GM12872 (cell line): ENCODE measurements at regions not wholly inside any gene's neighbourhood (a gene's known extent, or its start where the extent isn't known, plus 50 kb on each side); places are given as distances from the start of the nearest gene placed in this dataset.

Experiments used
- CTCF ChIP-seq: IDR thresholded peaks from 3 replicates; pipeline ENCODE4 v1.5.1; 2011; ENCODE audit warnings: low read depth, mild to moderate bottlenecking, low read length, moderate library complexity; ENCODE audit not compliant: insufficient read depth

- no peak for TF ChIP-seq CTCF
These were observed 520.3 kb downstream of the DTWD2 start for GRCh38 chr5:118468085-118468484.

- no peak for TF ChIP-seq CTCF
These were observed 521.2 kb downstream of the DTWD2 start for GRCh38 chr5:118467103-118467502.

GRCh38 chr5:118466418-118466817 lies 521.9 kb downstream of the DTWD2 start:
- TF ChIP-seq CTCF, result no peak

- TF ChIP-seq CTCF, result no peak
These were observed 526.9 kb downstream of the DTWD2 start for GRCh38 chr5:118461436-118461835.

GRCh38 chr5:118459490-118459889 lies 528.9 kb downstream of the DTWD2 start:
- no peak for TF ChIP-seq CTCF

- no peak for TF ChIP-seq CTCF
These were observed 532.3 kb downstream of the DTWD2 start for GRCh38 chr5:118456085-118456484.

- TF ChIP-seq CTCF, result no peak
These were observed 536.6 kb downstream of the DTWD2 start for GRCh38 chr5:118451697-118452247.
